ENCODE measurements at regions not wholly inside any gene's neighbourhood (a gene's known extent, or its start where the extent isn't known, plus 50 kb on each side); places are given as distances from the start of the nearest gene placed in this dataset.

GRCh38 chr5:37896159-37896558, 56.3 kb upstream of the GDNF start:
- Histone ChIP-seq H2AFZ (replicated peaks; ENCODE audit: low read length, poor library complexity) (no peak overlapping the region), H3K4me3 (ENCODE audit: insufficient read depth, low read depth, low read length) (no peak overlapping the region), H2BK5ac (ENCODE audit: low read depth, low read length, poor library complexity, severe bottlenecking) (no peak overlapping the region), H2AK5ac (ENCODE audit: low read depth, low read length) (no peak overlapping the region), H2BK15ac (ENCODE audit: low read depth, low read length) (no peak overlapping the region), H3K9me3 (ENCODE audit: control insufficient read depth, insufficient read depth, low read length) (no peaks in the 10 kb centered on the region), H4K91ac (ENCODE audit: insufficient read depth, low read depth, low read length) (no peak overlapping the region), H3K14ac (replicated peaks; ENCODE audit: low read depth, low read length) (no peak overlapping the region), H3K9me1 (ENCODE audit: insufficient read depth, low read length) (no peaks in the 10 kb centered on the region), H3K56ac (ENCODE audit: extremely low read depth, insufficient read depth, low read length) (no peak overlapping the region), H3K27me3 (ENCODE audit: control insufficient read depth, insufficient read depth, low read length) (peaks cover 10% of the 10 kb centered on the region), H4K8ac (ENCODE audit: low read depth in 2 of 2, low read length in 2 of 2) (no peak overlapping the region), H3K36me3 (ENCODE audit: control insufficient read depth, insufficient read depth, low read length) (no peaks in the 10 kb centered on the region), H2BK120ac (ENCODE audit: low read depth, low read length) (no peak overlapping the region), H3K79me1 (ENCODE audit: low read depth in 1 of 2, low read length in 2 of 2) (no peaks in the 10 kb centered on the region), H3K4ac (ENCODE audit: low read depth, low read length) (no peak overlapping the region), H2BK20ac (ENCODE audit: low read depth, low read length) (no peak overlapping the region), H4K5ac (ENCODE audit: low read depth, low read length) (no peak overlapping the region), H2AK9ac (replicated peaks; ENCODE audit: low read depth, low read length, poor library complexity) (no peak overlapping the region), H3K23ac (ENCODE audit: low read depth, low read length) (no peak overlapping the region), H3K9ac (ENCODE audit: low read depth, low read length) (no peak overlapping the region), H3K27ac (ENCODE audit: insufficient read depth, low read length) (no peak overlapping the region), H4K20me1 (ENCODE audit: insufficient read depth, low read length) (no peaks in the 10 kb centered on the region), H3K4me2 (ENCODE audit: low read depth, low read length) (no peak overlapping the region), H3K4me1 (ENCODE audit: control insufficient read depth, insufficient read depth, low read length) (no peaks in the 10 kb centered on the region), H3K18ac (ENCODE audit: low read depth, low read length) (no peak overlapping the region)
- no TSS peak for BruUV-seq (replicated peaks)
- ChIA-PET POLR2A (ENCODE audit: unreplicated experiment) (interaction anchor here (0.5 to 0.6 kb wide), 2 partner anchors 56 to 92 kb away, joined by 3 read pairs; no protein-coding TSS in a partner anchor), CTCF (no interaction called here)
- dilution Hi-C loops (cut with HindIII; ENCODE audit: low sequenced_read_pairs, unreplicated experiment), result no loop called here
- DNase-seq (no peak), ATAC-seq (ENCODE audit: low read depth) (no peak)
- intact Hi-C loops (cut with micrococcal nuclease), result no loop called here
- in situ Hi-C loops (cut with MboI; ENCODE audit: low sequenced_read_pairs), result no loop called here
- WGBS, 2 experiments (ENCODE audit: extremely low coverage in 2 of 2, insufficient read length in 1 of 2), result 80% methylated on average over 2 of the region's 4 CpGs; no CpG with 5 or more reads in 1 of the 2 experiments
- TF ChIP-seq POLR2A (IDR thresholded peaks at IDR 0.05; ENCODE audit: low read depth, low read length), result no peak
- TF ChIP-seq CHD1 (IDR thresholded peaks at IDR 0.05; ENCODE audit: low read depth, low read length), result no peak
- no peak for TF ChIP-seq USF2 (IDR thresholded peaks at IDR 0.05; ENCODE audit: low read depth, low read length)
- no peak for TF ChIP-seq RCOR1 (IDR thresholded peaks at IDR 0.05; ENCODE audit: insufficient replicate concordance, low read length)
- no peak for TF ChIP-seq CTCF (conservative IDR thresholded peaks at IDR 0.05; ENCODE audit: low read depth, low read length)
- no peak for TF ChIP-seq MAFK (IDR thresholded peaks at IDR 0.05; ENCODE audit: low read depth, low read length)
- TF ChIP-seq CEBPB (IDR thresholded peaks at IDR 0.05; ENCODE audit: low read depth, low read length), result no peak
- TF ChIP-seq FOS (IDR thresholded peaks at IDR 0.05; ENCODE audit: low read depth, low read length), result no peak
- TF ChIP-seq ELK1 (IDR thresholded peaks at IDR 0.05; ENCODE audit: borderline replicate concordance, low read depth, low read length), result no peak
